Globus pallidus (tissue), 1 donor: ENCODE measurements at regions not wholly inside any gene's neighbourhood (a gene's known extent, or its start where the extent isn't known, plus 50 kb on each side); places are given as distances from the start of the nearest gene placed in this dataset.
"Not testable (repeated sequence)": the region's sequence is repeated elsewhere in the genome, so short reads cannot be mapped to it uniquely, and the experiment has no call there.

Source experiments
- DNase-seq: peaks from one replicate; pipeline ENCODE4 v3.0.0-alpha.2; 2015; ENCODE audit warnings: low spot score

GRCh38 chr16:33992513-33993177 lies 533.2 kb downstream of the TP53TG3F start:
- DNase-seq: not testable (repeated sequence)

GRCh38 chr16:33994207-33994606 lies 534.8 kb downstream of the TP53TG3F start:
- DNase-seq: not testable (repeated sequence)

GRCh38 chr16:33995821-33996372 lies 536.5 kb downstream of the TP53TG3F start:
- DNase-seq: not testable (repeated sequence)

- DNase-seq: not testable (repeated sequence)
These were observed 541.8 kb downstream of the TP53TG3F start for GRCh38 chr16:34001184-34001583.

- DNase-seq: not testable (repeated sequence)
These were observed 542.5 kb downstream of the TP53TG3F start for GRCh38 chr16:34001961-34002360.

GRCh38 chr16:34014841-34015820 lies 555.7 kb downstream of the TP53TG3F start:
- not testable (repeated sequence) for DNase-seq

GRCh38 chr16:34018277-34018676 lies 558.9 kb downstream of the TP53TG3F start:
- not testable (repeated sequence) for DNase-seq

- DNase-seq: no peak
These were observed 591.4 kb downstream of the TP53TG3F start for GRCh38 chr16:34050787-34051320.

GRCh38 chr16:34054137-34054536 lies 594.7 kb downstream of the TP53TG3F start:
- DNase-seq: no peak

- no peak for DNase-seq
These were observed 595.6 kb downstream of the TP53TG3F start for GRCh38 chr16:34054969-34055368.

- DNase-seq: not testable (repeated sequence)
These were observed 603.3 kb downstream of the TP53TG3F start for GRCh38 chr16:34062620-34063253.

- DNase-seq: not testable (repeated sequence)
These were observed 604.2 kb downstream of the TP53TG3F start for GRCh38 chr16:34063498-34064157.

GRCh38 chr16:34064602-34065001 lies 605.2 kb downstream of the TP53TG3F start:
- DNase-seq: not testable (repeated sequence)

- not testable (repeated sequence) for DNase-seq
These were observed 610.3 kb downstream of the TP53TG3F start for GRCh38 chr16:34069731-34070130.

- DNase-seq: peak; percentile 12
These were observed 619.3 kb downstream of the TP53TG3F start for GRCh38 chr16:34078691-34079090.

- not testable (repeated sequence) for DNase-seq
These were observed 625.6 kb downstream of the TP53TG3F start for GRCh38 chr16:34085038-34085437.

- not testable (repeated sequence) for DNase-seq
These were observed 635.6 kb downstream of the TP53TG3F start for GRCh38 chr16:34095006-34095405.

- DNase-seq: not testable (repeated sequence)
These were observed 637.5 kb downstream of the TP53TG3F start for GRCh38 chr16:34096911-34097310.

GRCh38 chr16:34097326-34097725 lies 637.9 kb downstream of the TP53TG3F start:
- not testable (repeated sequence) for DNase-seq

GRCh38 chr16:34098033-34098432 lies 638.6 kb downstream of the TP53TG3F start:
- not testable (repeated sequence) for DNase-seq

GRCh38 chr16:34099028-34099427 lies 639.6 kb downstream of the TP53TG3F start:
- not testable (repeated sequence) for DNase-seq
